HG02588 (cell line): ENCODE measurements at regions not wholly inside any gene's neighbourhood (a gene's known extent, or its start where the extent isn't known, plus 50 kb on each side); places are given as distances from the start of the nearest gene placed in this dataset.

Source experiments
- ATAC-seq: cut with Tn5 transposase; IDR thresholded peaks from one replicate; pipeline ENCODE4 v1.9.1; 2021; ENCODE audit warnings: mild to moderate bottlenecking, moderate library complexity; ENCODE audit not compliant: unreplicated experiment

- no peak for ATAC-seq
These were observed 73.8 kb upstream of the RAI14 start for GRCh38 chr5:34582371-34582770.

- no peak for ATAC-seq
These were observed 73.0 kb upstream of the RAI14 start for GRCh38 chr5:34583167-34583566.

GRCh38 chr5:34584165-34584564, 72.0 kb upstream of the RAI14 start:
- no peak for ATAC-seq

- no peak for ATAC-seq
These were observed 70.5 kb upstream of the RAI14 start for GRCh38 chr5:34585601-34586104.

- ATAC-seq: no peak
These were observed 69.8 kb upstream of the RAI14 start for GRCh38 chr5:34586117-34586885.

- no peak for ATAC-seq
These were observed 68.5 kb upstream of the RAI14 start for GRCh38 chr5:34587355-34588241.

GRCh38 chr5:34589832-34590231, 66.3 kb upstream of the RAI14 start:
- ATAC-seq: no peak

GRCh38 chr5:34591723-34592122, 64.4 kb upstream of the RAI14 start:
- no peak for ATAC-seq

GRCh38 chr5:34597034-34598027, 58.8 kb upstream of the RAI14 start:
- ATAC-seq: no peak

- no peak for ATAC-seq
These were observed 57.8 kb upstream of the RAI14 start for GRCh38 chr5:34598177-34598794.

GRCh38 chr5:34599471-34600117, 56.5 kb upstream of the RAI14 start:
- ATAC-seq: no peak

- no peak for ATAC-seq
These were observed 56.0 kb upstream of the RAI14 start for GRCh38 chr5:34600118-34600493.

GRCh38 chr5:34603378-34603777, 52.8 kb upstream of the RAI14 start:
- ATAC-seq: no peak

- no peak for ATAC-seq
These were observed 51.9 kb upstream of the RAI14 start for GRCh38 chr5:34604119-34604675.

GRCh38 chr5:34606101-34606500, 50.0 kb upstream of the RAI14 start:
- ATAC-seq: no peak
